MM.1S (cell line): ENCODE measurements at regions not wholly inside any gene's neighbourhood (a gene's known extent, or its start where the extent isn't known, plus 50 kb on each side); places are given as distances from the start of the nearest gene placed in this dataset.

Experiments used
- DNase-seq: peaks from one replicate; pipeline ENCODE4 v3.0.0-alpha.2; 2015
- H2AFZ ChIP-seq: fragments of 300-600 bp; sonication (generic); 2 replicates; pipeline ENCODE4 v1.6.0; 2016; ENCODE audit warnings: antibody characterized with exemption, low read length
- H3F3A ChIP-seq: fragments of 300-600 bp; sonication (generic); 2 replicates; pipeline ENCODE4 v1.6.1; 2016; ENCODE audit warnings: mild to moderate bottlenecking, antibody characterized with exemption, low read length, moderate library complexity, mixed read lengths; ENCODE audit not compliant: insufficient read depth
- H3K27ac ChIP-seq: fragments of 300-600 bp; sonication (generic); 2 replicates; pipeline ENCODE4 v1.5.1; 2016; ENCODE audit warnings: mild to moderate bottlenecking, low read length
- H3K27me3 ChIP-seq: fragments of 300-600 bp; sonication (generic); replicated peaks from 2 replicates; pipeline ENCODE4 v1.6.0; 2016; ENCODE audit warnings: low read length; ENCODE audit not compliant: insufficient read depth
- H3K36me3 ChIP-seq: fragments of 300-600 bp; sonication (generic); replicated peaks from 2 replicates; pipeline ENCODE4 v1.6.1; 2016; ENCODE audit warnings: mild to moderate bottlenecking, low read length, mixed read lengths; ENCODE audit not compliant: insufficient read depth
- H3K4me1 ChIP-seq: fragments of 300-600 bp; sonication (generic); 2 replicates; pipeline ENCODE4 v1.6.1; 2016; ENCODE audit warnings: low read length, mixed read lengths
- H3K4me2 ChIP-seq: fragments of 300-600 bp; sonication (generic); 2 replicates; pipeline ENCODE4 v1.6.0; 2016; ENCODE audit warnings: low read depth, low read length
- H3K4me3 ChIP-seq: fragments of 300-600 bp; sonication (generic); 2 replicates; pipeline ENCODE4 v1.5.1; 2016; ENCODE audit warnings: low read length, mixed read lengths
- H3K79me2 ChIP-seq: fragments of 300-600 bp; sonication (generic); 2 replicates; pipeline ENCODE4 v1.6.1; 2016; ENCODE audit warnings: mixed run types, low read length, mixed read lengths
- H3K9ac ChIP-seq: fragments of 300-600 bp; sonication (generic); 2 replicates; pipeline ENCODE4 v1.6.1; 2016; ENCODE audit warnings: low read length, mixed read lengths
- H3K9me2 ChIP-seq: fragments of 300-600 bp; sonication (generic); replicated peaks from 2 replicates; pipeline ENCODE4 v1.6.1; 2016; ENCODE audit warnings: mild to moderate bottlenecking, low read length, mixed read lengths; ENCODE audit not compliant: insufficient read depth
- H3K9me3 ChIP-seq: fragments of 300-600 bp; sonication (generic); replicated peaks from 2 replicates; pipeline ENCODE4 v1.6.1; 2016; ENCODE audit warnings: mild to moderate bottlenecking, low read length, mixed read lengths; ENCODE audit not compliant: insufficient read depth
- H4K20me1 ChIP-seq: fragments of 300-600 bp; sonication (generic); 2 replicates; pipeline ENCODE4 v1.6.1; 2016; ENCODE audit warnings: mild to moderate bottlenecking, low read length, moderate library complexity, mixed read lengths; ENCODE audit not compliant: insufficient read depth
- CTCF ChIP-seq: fragments of 300-600 bp; sonication (generic); IDR thresholded peaks from 2 replicates; pipeline ENCODE4 v1.5.1; 2016; ENCODE audit warnings: antibody characterized with exemption, low read length, mixed read lengths
- EZH2 ChIP-seq: fragments of 300-600 bp; sonication (generic); optimal IDR thresholded peaks from 2 replicates; pipeline ENCODE3; 2017; ENCODE audit warnings: low read depth, mild to moderate bottlenecking, antibody characterized with exemption, low read length, mixed read lengths
- EZH2phosphoT487 ChIP-seq: fragments of 300-600 bp; sonication (generic); IDR thresholded peaks from 2 replicates; pipeline ENCODE4 v1.6.1; 2018; ENCODE audit warnings: antibody characterized with exemption, low read length

GRCh38 chr13:103238441-103238840 is 172.2 kb upstream of the SLC10A2 start:
- Histone ChIP-seq H3K9me2 (no peaks in the 10 kb centered on the region), H3K79me2 (no peaks in the 10 kb centered on the region), H3K4me2 (no peak overlapping the region), H4K20me1 (no peaks in the 10 kb centered on the region), H3K4me1 (no peaks in the 10 kb centered on the region), H2AFZ (no peak overlapping the region), H3K9me3 (no peaks in the 10 kb centered on the region), H3K27ac (no peak overlapping the region), H3K9ac (no peak overlapping the region), H3K4me3 (no peak overlapping the region), H3F3A (no peaks in the 10 kb centered on the region), H3K36me3 (no peaks in the 10 kb centered on the region), H3K27me3 (no peaks in the 10 kb centered on the region)
- TF ChIP-seq EZH2phosphoT487, result no peak
- TF ChIP-seq CTCF, result no peak
- TF ChIP-seq EZH2, result no peak
- DNase-seq, result no peak

- Histone ChIP-seq H3K4me2 (no peak overlapping the region), H3K36me3 (no peaks in the 10 kb centered on the region), H3K9ac (no peak overlapping the region), H3K4me3 (no peak overlapping the region), H3K79me2 (no peaks in the 10 kb centered on the region), H3K9me2 (no peaks in the 10 kb centered on the region), H3K27me3 (no peaks in the 10 kb centered on the region), H3K27ac (no peak overlapping the region), H2AFZ (no peak overlapping the region), H3F3A (no peaks in the 10 kb centered on the region), H3K4me1 (no peaks in the 10 kb centered on the region), H4K20me1 (no peaks in the 10 kb centered on the region), H3K9me3 (no peaks in the 10 kb centered on the region)
- TF ChIP-seq EZH2phosphoT487, result no peak
- DNase-seq, result no peak
These were observed 170.0 kb upstream of the SLC10A2 start for GRCh38 chr13:103236213-103236612.

GRCh38 chr13:103229674-103230073 is 163.5 kb upstream of the SLC10A2 start:
- Histone ChIP-seq H4K20me1 (no peaks in the 10 kb centered on the region), H2AFZ (no peak overlapping the region), H3K4me2 (no peak overlapping the region), H3K4me3 (no peak overlapping the region), H3K4me1 (no peaks in the 10 kb centered on the region), H3K36me3 (no peaks in the 10 kb centered on the region), H3F3A (no peaks in the 10 kb centered on the region), H3K27ac (no peak overlapping the region), H3K79me2 (no peaks in the 10 kb centered on the region), H3K9me2 (no peaks in the 10 kb centered on the region), H3K9ac (no peak overlapping the region), H3K27me3 (no peaks in the 10 kb centered on the region), H3K9me3 (no peaks in the 10 kb centered on the region)
- no peak for DNase-seq
- TF ChIP-seq CTCF (no peak), EZH2phosphoT487 (no peak), EZH2 (no peak)

- H3K79me2 ChIP-seq, result no peaks in the 10 kb centered on the region
These were observed 158.6 kb upstream of the SLC10A2 start for GRCh38 chr13:103224804-103225203.

More at GRCh38 chr13:103224804-103225203, 158.6 kb upstream of the SLC10A2 start:
- TF ChIP-seq EZH2, result no peak
- no peak for TF ChIP-seq CTCF
- no peak for TF ChIP-seq EZH2phosphoT487
- Histone ChIP-seq H3K4me3 (no peak overlapping the region), H3K27me3 (no peaks in the 10 kb centered on the region), H3K9me2 (no peaks in the 10 kb centered on the region), H3K27ac (no peak overlapping the region), H4K20me1 (no peaks in the 10 kb centered on the region), H2AFZ (no peak overlapping the region), H3K9ac (no peak overlapping the region), H3F3A (no peaks in the 10 kb centered on the region), H3K4me1 (no peaks in the 10 kb centered on the region), H3K36me3 (no peaks in the 10 kb centered on the region), H3K4me2 (no peak overlapping the region), H3K9me3 (no peaks in the 10 kb centered on the region)
- no peak for DNase-seq
